ENCODE measurements at regions not wholly inside any gene's neighbourhood (a gene's known extent, or its start where the extent isn't known, plus 50 kb on each side); places are given as distances from the start of the nearest gene placed in this dataset.

- DNase-seq: no peak
Observed at GRCh38 chr11:70486731-70487130, 88.4 kb downstream of the CTTN start.

DNA sequence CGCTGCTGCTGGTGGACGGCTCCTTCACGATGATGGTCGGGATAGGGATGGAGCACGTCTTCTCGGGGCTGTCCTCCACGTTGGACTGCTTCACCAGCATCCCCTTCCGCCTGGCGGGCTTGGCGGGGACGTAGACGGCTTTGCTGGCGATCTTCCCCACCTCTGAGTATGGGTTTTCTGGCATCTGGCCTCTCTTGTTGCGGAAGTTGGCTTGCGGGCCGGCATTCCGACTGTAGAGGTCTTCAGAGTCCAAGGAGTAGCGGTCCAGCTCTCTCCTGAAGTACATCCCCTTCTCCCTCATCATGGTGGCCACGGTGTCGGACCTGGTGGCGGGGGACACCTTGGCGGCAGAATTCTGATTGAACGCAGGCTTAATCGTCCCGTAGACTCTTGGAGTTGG, 88.8 kb downstream of the CTTN start:
- DNase-seq: no peak

- no peak for DNase-seq
Observed at GRCh38 chr11:70487756-70488155, 89.4 kb downstream of the CTTN start.

DNA sequence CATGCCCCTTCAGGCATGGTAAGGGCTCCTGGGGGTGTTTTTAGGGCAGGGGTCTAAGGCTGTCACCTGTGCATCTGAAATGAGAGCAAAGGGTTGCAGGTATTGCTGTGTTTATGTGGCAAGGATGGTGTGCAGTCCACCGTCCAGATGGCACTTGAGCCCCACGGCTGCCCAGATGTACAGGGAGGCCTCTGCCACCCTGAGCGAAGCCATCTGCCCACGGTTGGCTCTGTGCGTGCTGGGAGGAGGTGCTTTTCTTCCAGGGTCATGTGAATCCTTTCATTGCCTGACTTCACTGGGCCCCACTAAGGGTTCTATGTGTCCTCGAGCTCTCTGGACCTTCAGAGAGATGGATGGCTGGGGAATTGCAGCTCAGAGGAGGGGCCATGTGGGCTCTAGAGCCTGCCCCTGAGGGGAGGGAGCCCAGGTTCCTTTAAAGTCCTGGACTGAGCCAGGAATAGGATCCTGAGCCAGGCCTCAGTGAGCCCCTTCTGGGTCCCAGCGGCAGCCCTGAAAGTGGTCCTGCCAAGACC, 89.9 kb downstream of the CTTN start:
- DNase-seq: no peak

DNA sequence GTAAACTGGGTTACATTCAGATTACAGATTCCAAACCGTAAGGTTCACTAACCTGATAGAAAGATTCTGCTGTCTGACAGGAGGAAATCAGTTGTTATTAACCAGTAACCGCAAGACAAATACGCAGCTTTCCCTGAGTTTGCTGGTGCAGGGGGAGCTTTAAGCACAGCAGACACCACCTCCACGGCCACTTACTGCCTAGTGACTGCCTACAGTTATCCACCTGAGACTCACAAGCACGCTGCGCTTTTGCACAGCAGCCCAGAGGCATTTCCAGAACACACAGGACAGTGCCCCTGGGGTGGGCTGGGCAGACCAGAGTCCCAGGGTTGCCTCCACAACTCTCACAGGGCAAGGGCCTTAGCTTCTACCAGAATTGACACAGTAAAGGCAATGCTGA, 90.9 kb downstream of the CTTN start:
- DNase-seq: no peak

DNA sequence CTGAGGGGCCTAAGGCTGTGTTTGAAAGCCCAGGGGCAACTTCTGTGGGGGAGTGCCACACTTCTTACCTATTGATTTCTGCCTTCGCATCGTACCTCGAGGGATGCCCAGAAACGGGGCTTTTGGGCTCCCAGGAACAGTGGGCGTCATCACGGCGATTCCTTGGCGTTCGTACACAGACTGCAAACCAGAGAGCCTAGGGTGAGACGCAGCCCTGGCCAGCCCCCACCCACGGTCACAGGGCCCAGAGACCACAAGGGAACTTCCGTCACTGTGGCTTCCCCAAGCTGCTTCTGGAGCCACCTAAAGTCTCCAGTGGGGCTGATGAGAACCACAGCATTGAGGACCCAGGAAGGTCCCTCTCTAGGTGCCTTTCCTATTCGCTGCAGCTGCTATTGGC, 91.9 kb downstream of the CTTN start:
- DNase-seq: no peak

- no peak for DNase-seq
Observed at GRCh38 chr11:70490723-70491558, 92.6 kb downstream of the CTTN start.

DNA sequence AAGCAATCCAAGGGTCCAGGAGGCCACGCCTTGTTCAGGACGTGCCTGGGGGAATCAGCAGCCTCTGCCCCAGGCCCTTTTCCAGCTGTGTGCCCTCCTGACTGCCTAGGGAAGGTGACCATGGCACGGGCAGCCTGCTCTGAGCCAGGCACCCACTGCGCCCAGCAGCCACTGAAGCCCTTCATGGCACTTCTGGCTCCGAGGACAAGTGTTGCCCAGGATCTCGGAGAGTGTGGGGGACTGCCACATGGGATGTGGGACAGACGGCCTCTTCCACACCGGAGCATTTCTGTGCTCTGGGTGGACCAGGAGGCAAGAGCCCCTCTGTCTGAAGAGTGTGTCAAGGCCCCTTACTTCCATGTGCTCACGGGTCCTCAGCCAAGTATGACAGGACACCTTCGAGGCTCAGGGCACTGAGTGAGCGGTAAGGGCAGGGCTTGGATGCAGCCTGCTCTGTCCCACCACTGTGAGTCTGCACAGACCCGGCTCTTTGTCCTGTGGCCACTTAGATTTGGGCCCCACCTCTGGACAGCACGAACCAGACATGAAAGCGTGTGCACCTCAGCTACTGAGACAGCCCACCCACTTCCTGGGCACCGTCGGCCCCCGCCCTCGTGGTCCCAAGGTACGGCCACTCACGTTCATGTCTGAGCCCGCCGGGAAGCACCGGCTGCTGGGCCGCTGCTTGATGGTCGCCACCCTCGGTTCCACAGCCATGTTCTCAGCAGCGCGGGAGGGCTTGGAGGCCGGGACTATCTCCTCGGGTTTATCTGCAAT, 93.6 kb downstream of the CTTN start:
- DNase-seq: no peak

- no peak for DNase-seq
Observed at GRCh38 chr11:70493089-70493474, 94.8 kb downstream of the CTTN start.

DNA sequence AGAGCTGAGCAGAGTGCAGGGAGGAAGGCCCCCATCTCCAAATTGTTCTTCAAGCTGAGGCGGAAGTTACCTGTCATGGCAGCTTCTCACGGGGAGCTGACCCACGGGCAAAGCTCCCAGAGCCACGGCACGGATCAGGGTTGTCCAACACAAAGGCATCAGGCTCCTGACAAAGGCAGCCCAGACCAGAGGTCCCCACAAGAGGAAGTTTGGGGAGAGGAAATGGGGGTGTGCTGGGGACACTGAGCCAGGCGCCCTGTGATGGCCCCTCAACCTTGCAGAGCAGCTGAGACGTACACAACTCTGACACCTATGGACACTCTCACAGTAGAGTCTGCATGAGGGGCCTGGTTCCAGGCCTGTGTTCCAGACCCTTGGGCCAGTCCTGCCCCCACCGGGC, 95.6 kb downstream of the CTTN start:
- no peak for DNase-seq

- DNase-seq: no peak
Observed at GRCh38 chr11:70494559-70495350, 96.4 kb downstream of the CTTN start.

DNA sequence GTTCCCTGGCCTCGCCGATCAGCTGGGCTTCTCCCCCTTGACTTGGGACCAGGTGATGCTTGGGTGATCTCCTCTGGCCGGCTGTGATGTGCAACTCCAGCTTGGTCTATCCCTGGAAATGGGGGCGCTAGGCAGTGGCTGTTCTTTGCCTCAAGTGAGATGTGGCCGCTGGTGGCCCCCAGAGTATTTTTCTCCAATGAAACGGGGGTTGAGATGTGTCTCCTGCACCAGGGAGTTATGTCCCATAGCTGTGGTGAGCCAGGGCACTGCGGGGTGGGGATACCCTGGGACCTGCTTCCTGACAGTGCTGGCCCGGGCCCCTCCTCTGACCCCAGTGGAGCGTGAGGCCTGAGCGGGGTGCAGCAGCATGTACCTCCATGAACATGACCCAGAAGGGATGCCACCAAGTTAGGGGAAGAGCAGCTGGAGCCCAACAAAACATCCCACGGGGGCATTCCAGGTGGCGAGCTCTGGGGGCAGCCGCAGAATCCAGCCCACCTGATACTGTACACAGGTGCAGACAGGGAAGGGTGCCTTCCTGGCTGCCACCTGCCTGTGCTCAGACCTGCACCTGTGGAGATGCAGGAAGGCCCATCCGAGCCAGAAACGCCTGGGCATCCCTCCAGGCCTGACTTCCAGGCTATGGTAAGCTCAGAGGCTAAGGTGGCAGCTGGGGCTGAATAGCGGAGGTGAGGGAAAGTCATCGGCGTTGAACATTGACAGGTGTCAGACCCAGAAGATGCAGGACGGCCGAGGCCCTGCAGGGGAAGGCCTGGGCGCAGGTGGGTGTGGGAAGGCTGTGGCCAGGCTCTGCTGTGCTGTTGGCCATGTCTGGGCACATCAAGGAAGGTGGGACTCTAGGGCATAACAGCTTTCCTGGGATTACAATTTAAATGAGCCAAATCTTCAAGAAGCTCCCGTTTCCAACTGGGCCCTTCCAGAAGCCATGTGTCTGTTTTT, 97.3 kb downstream of the CTTN start:
- DNase-seq: no peak

DNA sequence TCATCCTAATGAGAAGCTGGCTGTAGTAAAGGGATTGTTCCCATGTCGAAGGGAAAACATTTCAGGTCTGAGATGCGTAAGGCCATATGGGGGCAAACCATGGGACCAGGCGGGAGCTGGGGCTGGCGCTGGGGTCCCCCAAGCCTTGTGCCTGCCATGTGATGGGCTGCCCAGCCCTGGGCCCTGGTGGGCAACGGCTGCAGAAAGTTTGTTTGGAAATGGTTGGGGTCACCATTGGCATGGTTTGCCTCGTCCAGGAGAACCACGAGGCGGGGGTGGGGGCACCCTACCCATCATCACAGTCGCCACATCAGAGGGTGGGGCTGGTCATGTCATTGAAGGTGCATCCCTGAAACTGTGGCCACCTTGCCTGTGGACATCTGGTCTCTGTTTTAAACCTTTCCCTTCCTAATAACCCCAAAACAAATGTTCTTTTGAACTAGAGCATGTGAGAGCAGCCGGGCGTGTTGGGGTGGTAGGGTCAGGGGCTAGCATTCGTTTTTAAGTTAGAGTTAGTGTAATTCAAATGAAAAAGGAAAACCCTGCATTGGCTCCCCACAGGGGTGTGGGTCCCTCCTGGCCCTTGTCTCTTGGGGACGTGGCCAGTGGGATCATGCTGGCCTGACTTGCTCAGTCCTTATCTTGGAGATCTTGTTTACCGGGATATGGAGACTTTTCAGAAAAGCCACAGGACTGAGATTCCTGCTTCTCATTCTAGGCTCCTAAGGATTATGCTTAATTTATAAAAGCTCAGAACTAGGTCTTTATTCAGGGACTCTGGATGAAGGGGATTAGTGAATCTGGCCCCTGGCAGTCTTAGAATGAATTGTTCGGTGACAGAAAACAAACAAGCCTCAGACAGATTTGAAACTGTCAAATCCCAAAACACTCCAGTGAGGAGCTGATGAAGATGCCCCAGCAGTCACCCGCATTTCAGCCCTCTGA, 98.5 kb downstream of the CTTN start:
- DNase-seq: no peak

GRCh38 chr11:70497536-70498075, 99.3 kb downstream of the CTTN start:
- no peak for DNase-seq

DNA sequence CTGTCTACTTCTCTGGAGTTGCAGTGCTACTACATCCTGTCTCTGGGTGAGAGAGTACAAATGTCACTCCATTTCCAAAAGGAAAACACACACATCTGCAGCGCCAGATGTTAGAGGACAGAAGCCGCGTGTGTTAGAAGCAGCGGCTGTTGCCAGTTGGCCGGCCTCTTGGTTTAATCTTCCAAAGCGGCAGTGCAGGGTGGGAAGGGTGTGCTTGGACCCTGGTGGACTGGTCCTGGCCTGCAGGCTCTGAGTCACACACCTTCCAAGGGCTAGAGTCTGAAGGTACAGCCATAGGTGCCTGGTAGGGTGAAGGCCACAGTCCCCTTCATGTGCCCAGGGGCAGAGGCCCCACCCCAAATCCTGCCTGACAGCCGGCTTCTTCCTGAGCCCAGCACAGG, 99.8 kb downstream of the CTTN start:
- no peak for DNase-seq

DNA sequence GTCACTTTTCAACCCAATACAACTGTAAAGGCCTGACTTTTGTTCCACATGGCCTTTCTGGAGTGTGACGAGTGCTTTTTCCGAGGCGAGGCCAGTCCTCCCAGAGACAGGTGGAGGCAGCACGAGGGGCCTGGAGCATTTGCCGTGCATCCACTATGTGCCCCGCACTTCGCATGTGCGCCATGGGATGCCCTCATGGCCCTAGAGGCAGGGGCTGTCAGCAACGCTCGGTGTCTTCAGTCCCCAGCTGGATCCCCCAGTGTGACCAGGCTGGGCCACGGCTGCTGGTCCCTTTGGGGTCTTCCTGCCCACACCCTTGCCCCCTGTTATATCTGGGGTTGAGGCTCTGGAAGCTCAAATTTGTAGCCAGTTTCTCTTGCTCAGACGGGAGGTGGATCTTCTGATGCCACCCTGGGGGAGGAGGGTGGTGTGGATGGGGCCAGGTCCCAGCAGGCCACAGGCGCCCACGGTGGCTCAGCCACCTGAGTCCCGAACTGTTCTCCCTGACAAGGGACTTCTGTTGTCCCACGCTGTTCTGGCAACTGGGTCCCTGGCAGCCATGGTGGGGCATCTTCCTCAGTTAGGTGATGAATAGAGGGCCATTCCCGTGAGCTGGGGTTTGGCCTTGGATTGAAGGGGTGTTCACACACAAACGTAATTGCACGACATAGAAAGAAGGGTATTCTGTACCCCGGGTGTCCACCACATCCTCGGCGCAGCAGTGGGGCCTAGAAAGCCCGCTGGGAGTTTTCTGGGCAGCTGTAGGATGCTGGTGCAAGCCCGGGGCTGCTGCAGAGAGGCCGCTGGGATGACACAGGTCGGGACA, 100.9 kb downstream of the CTTN start:
- DNase-seq: no peak

DNA sequence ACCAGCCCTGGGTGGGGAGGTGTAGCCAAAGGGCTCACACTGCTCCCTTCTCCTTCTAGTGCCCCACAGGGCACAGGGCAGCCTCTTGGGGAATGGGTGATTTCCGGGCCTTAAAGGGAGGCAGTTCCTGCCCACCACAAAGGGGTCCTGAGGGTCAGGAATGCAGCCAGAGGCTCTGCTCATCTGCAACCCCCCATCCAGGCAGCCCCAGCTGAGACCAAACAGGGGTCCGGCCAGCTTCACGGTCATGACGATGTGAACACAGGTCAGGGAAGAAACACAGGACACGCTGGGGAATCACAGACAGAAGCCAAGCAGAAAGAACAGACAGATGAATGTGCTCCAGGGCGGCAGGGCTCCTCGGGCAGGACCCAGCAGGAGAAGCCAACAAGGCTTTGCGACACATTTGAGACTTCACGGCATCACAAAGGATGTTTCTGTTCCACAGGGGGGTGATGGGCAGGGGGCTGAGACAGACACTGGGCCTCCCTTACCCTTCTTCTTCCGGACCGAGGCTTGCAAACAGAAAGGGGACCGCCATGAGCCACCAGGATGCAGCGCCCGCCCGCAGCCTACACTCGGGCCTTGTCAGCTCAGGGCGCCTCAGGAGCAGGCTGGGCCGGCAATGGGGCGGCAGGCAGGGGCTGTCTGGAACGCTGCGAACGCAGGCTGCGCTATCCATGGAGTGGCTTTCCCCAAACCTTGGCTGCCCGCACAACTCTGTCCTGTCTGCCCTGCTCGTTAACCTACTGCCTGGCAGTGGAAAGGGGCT, 101.9 kb downstream of the CTTN start:
- no peak for DNase-seq

DNA sequence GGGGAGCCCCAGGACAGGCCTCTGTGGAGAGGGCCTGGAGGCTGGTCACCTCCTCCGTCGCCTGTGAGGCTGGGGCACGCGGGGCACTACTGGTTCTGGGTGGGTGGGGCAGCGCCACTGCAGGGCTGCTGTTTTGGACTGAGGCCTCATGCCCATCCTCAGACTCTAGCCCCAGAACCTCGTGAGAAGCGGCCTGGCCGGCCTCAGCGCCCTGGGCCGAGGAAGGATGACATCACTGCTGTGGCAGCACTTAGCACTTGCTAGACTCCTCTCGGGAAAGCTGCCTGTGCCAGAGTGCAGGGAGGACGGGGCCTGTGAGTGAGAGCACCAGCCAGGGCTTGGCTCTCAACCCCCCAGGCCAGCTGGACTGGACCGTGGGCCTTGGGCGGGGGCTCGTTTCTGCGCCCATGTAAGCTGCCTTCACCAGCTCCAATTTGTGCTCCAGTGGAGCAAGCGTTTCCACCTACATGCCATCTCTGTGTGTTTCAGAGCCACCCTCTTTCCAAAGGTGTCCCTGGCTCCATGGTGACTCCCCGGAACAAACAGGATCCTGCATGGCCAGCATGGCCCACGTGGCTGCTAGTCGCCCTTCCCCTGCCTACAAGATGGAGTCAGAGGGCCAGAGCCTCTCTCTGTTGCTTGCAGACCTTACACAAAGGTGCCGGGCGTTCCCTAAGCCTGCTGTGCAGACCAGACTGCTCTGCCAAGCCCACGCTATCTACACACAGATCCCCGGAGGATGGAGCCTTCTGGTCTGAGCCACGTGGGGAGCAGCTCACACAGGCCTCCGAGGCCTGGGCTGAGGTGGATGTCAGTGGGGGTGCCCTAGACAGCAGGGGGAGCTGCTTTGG, 102.9 kb downstream of the CTTN start:
- no peak for DNase-seq
